NB4 (cell line): ENCODE measurements at regions not wholly inside any gene's neighbourhood (a gene's known extent, or its start where the extent isn't known, plus 50 kb on each side); places are given as distances from the start of the nearest gene placed in this dataset.

Source experiments
- MYC ChIP-seq: IDR thresholded peaks from 2 replicates; pipeline ENCODE4 v1.6.1; 2011; ENCODE audit warnings: low read depth, low read length
- POLR2A ChIP-seq: IDR thresholded peaks from 2 replicates; pipeline ENCODE4 v1.6.1; 2011; ENCODE audit warnings: mild to moderate bottlenecking; ENCODE audit not compliant: insufficient read length; ENCODE audit errors: extremely low read depth
- TF ChIP-seq, protein P1 (sequence below): IDR thresholded peaks from one replicate; pipeline ENCODE4 v1.5.1; 2012; ENCODE audit warnings: low read depth, low read length
- TF ChIP-seq, protein P2 (sequence below): IDR thresholded peaks from 2 replicates; pipeline ENCODE4 v1.6.1; 2011; ENCODE audit warnings: low read depth, low read length

DNA sequence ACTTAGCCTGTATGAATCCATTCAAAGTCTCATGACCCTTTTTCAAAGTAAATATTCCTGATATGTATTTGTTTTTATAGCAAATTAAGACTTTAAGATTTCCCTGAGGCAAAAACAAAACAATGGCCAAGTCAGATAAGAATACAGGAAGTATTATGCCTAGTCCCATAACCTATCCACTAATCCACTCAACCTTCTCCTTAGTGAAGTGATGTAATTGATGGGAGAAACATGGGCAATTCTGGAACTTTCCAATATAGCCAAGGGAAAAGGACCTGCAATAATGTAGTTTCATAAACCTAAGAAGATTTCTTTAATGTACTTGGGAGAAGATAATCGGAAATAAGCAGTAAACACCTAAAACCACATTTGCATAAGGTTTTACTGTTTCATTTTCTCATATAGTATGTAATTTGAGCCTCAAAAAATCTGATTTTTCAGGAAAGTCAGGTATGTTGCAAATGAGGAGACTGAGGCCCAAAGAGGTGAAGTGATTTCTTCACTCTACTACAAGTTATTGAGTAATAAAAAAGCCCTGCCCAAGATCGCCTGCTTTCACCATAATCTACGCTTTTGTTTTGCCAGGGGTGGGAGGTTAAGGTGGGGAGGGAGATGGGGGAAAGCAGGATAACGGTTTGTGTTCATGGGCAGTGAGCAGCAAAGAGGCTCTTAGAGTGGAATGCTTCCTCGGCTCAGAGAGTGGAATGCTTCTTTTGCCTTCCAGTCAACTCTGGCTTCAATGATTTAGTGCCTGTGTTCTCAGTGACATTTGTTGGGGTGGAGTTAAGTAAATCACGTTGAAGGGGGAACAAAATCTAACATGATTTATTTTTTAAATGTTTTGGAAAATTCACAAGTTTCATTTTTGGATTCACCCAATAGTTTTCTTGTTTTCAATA, 95.0 kb upstream of the FNDC3B start:
- TF ChIP-seq, protein P1, sequence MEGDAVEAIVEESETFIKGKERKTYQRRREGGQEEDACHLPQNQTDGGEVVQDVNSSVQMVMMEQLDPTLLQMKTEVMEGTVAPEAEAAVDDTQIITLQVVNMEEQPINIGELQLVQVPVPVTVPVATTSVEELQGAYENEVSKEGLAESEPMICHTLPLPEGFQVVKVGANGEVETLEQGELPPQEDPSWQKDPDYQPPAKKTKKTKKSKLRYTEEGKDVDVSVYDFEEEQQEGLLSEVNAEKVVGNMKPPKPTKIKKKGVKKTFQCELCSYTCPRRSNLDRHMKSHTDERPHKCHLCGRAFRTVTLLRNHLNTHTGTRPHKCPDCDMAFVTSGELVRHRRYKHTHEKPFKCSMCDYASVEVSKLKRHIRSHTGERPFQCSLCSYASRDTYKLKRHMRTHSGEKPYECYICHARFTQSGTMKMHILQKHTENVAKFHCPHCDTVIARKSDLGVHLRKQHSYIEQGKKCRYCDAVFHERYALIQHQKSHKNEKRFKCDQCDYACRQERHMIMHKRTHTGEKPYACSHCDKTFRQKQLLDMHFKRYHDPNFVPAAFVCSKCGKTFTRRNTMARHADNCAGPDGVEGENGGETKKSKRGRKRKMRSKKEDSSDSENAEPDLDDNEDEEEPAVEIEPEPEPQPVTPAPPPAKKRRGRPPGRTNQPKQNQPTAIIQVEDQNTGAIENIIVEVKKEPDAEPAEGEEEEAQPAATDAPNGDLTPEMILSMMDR = no peak
- TF ChIP-seq, protein P2, sequence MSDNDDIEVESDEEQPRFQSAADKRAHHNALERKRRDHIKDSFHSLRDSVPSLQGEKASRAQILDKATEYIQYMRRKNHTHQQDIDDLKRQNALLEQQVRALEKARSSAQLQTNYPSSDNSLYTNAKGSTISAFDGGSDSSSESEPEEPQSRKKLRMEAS = no peak
- TF ChIP-seq POLR2A (no peak), MYC (no peak)
